DND-41 (cell line): ENCODE measurements at regions not wholly inside any gene's neighbourhood (a gene's known extent, or its start where the extent isn't known, plus 50 kb on each side); places are given as distances from the start of the nearest gene placed in this dataset.

Experiments
- EZH2 ChIP-seq: IDR thresholded peaks from 3 replicates; pipeline ENCODE4 v1.6.1; 2012; ENCODE audit warnings: borderline replicate concordance, low read depth, mild to moderate bottlenecking, moderate library complexity, low read length, inconsistent platforms; ENCODE audit not compliant: severe bottlenecking
- TF ChIP-seq, protein P1 (sequence below): IDR thresholded peaks from 2 replicates; pipeline ENCODE4 v1.5.1; 2012; ENCODE audit warnings: borderline replicate concordance, low read length, moderate library complexity, mild to moderate bottlenecking; ENCODE audit not compliant: poor library complexity, severe bottlenecking; ENCODE audit errors: extremely low read depth

DNA sequence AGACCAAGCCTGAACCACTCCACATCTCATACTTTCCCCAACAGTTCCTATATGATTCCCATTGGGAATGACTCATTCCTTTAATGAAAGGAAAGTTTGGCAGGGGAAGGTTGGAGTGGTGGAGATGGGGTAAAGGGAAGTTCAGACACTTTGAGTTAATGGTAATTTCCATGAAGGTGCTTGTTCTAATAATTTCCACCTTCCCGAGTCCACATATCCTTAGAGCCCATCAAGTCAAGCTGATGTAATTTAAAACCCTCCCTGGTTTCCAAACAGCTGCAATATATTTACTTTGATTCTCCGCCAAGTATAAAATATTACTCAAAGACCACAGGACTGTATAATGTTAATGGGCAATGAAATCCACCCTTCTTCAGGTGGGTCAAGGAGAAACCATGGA, 95.0 kb upstream of the GALNT15 start:
- TF ChIP-seq, protein P1, sequence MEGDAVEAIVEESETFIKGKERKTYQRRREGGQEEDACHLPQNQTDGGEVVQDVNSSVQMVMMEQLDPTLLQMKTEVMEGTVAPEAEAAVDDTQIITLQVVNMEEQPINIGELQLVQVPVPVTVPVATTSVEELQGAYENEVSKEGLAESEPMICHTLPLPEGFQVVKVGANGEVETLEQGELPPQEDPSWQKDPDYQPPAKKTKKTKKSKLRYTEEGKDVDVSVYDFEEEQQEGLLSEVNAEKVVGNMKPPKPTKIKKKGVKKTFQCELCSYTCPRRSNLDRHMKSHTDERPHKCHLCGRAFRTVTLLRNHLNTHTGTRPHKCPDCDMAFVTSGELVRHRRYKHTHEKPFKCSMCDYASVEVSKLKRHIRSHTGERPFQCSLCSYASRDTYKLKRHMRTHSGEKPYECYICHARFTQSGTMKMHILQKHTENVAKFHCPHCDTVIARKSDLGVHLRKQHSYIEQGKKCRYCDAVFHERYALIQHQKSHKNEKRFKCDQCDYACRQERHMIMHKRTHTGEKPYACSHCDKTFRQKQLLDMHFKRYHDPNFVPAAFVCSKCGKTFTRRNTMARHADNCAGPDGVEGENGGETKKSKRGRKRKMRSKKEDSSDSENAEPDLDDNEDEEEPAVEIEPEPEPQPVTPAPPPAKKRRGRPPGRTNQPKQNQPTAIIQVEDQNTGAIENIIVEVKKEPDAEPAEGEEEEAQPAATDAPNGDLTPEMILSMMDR: no peak
- TF ChIP-seq EZH2: no peak
